Brain microvascular endothelial cell (primary cell): ENCODE measurements at regions not wholly inside any gene's neighbourhood (a gene's known extent, or its start where the extent isn't known, plus 50 kb on each side); places are given as distances from the start of the nearest gene placed in this dataset.

Experiments used
- DNase-seq: peaks from one replicate; pipeline ENCODE4 v3.0.0-alpha.2; 2020
- H3K27ac ChIP-seq: fragments of 250-450 bp; sonication (Bioruptor Pico); 2 replicates; pipeline ENCODE4 v1.5.1; 2020; ENCODE audit warnings: mild to moderate bottlenecking, moderate library complexity
- H3K27me3 ChIP-seq: fragments of 250-450 bp; sonication (Bioruptor Pico); replicated peaks from 2 replicates; pipeline ENCODE4 v1.5.1; 2020; ENCODE audit warnings: mild to moderate bottlenecking
- H3K36me3 ChIP-seq: fragments of 250-450 bp; sonication (Bioruptor Pico); replicated peaks from 2 replicates; pipeline ENCODE4 v1.5.1; 2020; ENCODE audit warnings: mild to moderate bottlenecking
- H3K4me3 ChIP-seq: 2 replicates; pipeline ENCODE4 v1.5.1; 2011; ENCODE audit warnings: low read depth, mild to moderate bottlenecking, control low read depth, low read length, moderate library complexity
- in situ Hi-C: cut with HindIII; loops from 2 replicates; pipeline ENCODE4 v1.10.0; 2017; ENCODE audit warnings: low sequenced_read_pairs, low pct_ligation_motif_present
- TF ChIP-seq, protein P1 (sequence below): IDR thresholded peaks from 2 replicates; pipeline ENCODE4 v1.5.1; 2011; ENCODE audit warnings: low read depth, mild to moderate bottlenecking, moderate library complexity, low read length, control low read depth, inconsistent platforms; ENCODE audit errors: missing control alignments

DNA sequence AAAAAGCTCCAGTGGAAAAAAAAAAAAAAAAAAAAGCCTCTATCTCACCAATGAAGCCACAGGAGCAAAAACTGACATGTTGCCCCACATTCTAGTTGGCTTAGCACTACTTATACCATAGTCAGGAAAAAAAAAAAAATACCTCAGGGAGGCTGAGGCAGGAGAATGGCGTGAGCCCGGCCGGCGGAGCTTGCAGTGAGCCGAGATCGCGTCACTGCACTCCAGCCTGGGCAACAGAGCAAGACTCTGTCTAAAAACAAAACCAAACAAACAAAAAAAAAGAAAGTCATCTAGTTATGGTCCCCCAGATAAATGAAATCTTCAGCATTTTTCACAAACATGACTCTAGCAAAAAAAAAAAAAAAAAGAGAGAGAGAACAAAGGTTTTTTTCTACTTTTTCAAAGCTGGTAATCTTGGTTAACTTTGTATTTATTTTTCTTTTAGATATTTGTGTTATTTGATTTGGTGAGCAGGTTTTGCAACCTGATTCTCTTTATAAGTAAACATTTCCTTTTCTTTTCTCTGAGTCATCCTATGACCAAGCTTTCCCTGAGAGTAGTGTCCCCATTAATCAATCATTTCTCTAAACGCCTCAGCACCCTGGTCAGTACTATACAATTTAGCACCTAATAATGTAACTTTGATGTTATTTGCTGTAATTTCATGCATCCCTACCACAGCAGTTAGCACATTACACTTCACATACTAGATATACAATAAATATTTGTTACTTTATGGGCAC is 273.7 kb upstream of the PIK3C3 start:
- in situ Hi-C loops = no loop called here
- no peak overlapping the region for H3K4me3 ChIP-seq
- no peak overlapping the region for H3K27ac ChIP-seq
- TF ChIP-seq, protein P1, sequence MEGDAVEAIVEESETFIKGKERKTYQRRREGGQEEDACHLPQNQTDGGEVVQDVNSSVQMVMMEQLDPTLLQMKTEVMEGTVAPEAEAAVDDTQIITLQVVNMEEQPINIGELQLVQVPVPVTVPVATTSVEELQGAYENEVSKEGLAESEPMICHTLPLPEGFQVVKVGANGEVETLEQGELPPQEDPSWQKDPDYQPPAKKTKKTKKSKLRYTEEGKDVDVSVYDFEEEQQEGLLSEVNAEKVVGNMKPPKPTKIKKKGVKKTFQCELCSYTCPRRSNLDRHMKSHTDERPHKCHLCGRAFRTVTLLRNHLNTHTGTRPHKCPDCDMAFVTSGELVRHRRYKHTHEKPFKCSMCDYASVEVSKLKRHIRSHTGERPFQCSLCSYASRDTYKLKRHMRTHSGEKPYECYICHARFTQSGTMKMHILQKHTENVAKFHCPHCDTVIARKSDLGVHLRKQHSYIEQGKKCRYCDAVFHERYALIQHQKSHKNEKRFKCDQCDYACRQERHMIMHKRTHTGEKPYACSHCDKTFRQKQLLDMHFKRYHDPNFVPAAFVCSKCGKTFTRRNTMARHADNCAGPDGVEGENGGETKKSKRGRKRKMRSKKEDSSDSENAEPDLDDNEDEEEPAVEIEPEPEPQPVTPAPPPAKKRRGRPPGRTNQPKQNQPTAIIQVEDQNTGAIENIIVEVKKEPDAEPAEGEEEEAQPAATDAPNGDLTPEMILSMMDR = no peak
- H3K36me3 ChIP-seq = no peaks in the 10 kb centered on the region
- DNase-seq = no peak
- no peaks in the 10 kb centered on the region for H3K27me3 ChIP-seq

DNA sequence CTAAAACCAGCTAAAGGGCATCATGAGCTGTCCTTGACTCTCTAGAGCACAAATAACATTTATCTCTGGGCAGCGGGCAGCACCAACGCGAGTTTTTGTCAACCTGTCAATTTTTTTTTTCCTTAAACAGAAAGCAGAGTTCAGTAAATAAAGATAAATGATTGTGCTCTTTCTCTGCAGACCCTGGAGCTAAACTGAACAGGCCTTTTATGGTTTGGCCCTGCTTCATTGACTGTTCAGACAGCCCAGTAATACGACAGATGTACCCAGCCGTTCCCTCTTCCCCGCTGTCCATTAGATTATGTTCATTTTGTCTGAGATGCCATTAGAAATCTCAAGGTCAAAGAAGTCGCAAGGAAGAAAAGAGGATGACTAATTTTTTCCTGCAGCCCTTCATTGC is 280.5 kb upstream of the PIK3C3 start:
- H3K27ac ChIP-seq = no peak overlapping the region
- TF ChIP-seq, protein P1 = no peak
- in situ Hi-C loops = no loop called here

DNA sequence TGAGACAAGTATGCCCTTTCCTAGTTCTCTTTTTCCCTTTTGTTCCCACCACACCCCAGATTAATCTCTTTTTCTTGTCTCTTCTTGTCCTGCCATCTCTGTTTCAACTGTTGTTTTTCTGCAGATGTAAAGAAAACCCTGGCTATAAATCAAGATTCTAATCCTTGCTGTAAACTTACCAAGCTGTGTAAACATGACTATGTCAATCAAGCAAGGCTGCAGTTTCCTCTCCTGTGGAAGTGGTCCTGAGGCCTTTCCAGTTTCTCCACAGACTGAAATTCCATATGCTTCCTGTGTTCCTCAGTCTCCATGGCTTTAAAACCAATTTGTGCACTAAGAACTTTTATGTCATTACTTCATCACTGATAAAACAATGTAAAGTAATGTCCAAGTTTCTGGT is 288.8 kb upstream of the PIK3C3 start:
- Histone ChIP-seq H3K27ac (no peak overlapping the region), H3K27me3 (no peaks in the 10 kb centered on the region), H3K4me3 (no peak overlapping the region), H3K36me3 (no peaks in the 10 kb centered on the region)
- TF ChIP-seq, protein P1 = no peak
- DNase-seq = no peak
- in situ Hi-C loops = no loop called here

More for the DNA sequence above, 280.5 kb upstream of the PIK3C3 start:
- Histone ChIP-seq H3K27me3 (no peaks in the 10 kb centered on the region), H3K4me3 (no peak overlapping the region), H3K36me3 (no peaks in the 10 kb centered on the region)
- DNase-seq = no peak

DNA sequence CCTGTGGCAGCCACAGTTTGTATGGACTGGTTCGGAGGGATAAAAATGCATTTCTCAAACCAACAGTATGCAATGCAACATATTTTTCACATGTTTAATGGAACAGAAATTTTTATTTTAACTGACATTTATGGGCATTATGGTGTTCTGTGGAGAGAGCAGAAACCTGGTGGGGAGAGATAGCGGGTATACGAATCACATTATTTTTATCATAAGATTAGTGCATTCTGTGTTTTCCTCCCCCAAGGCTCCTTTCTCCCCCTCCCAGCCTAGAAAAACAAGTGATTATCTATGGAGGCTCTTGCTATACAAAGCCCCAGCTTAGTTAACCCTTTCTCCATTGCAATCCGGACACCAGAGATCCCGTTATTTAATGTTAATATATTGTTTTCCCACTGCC is 289.8 kb upstream of the PIK3C3 start:
- Histone ChIP-seq H3K36me3 (no peaks in the 10 kb centered on the region), H3K27ac (no peak overlapping the region), H3K27me3 (no peaks in the 10 kb centered on the region), H3K4me3 (no peak overlapping the region)
- no peak for DNase-seq
- in situ Hi-C loops = no loop called here
- TF ChIP-seq, protein P1 = no peak

DNA sequence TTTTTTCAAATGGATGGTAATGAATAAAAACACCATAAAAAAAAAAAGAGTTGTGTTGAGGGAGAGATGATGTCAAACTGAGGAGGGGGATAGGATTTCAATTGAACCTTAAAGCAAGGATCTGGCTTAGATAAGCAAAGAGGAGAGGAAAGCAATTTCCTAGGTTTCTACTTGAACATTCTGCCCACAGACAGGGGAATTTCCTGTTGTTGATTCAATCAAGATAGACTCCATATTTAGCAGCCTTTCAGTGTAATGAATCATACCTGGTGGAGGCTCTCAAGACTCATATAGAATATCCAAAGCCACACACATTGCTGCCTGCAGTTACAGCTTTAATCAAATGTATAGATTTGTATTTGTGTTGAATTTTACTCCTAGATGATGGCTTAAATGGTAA is 294.4 kb upstream of the PIK3C3 start:
- in situ Hi-C loops = no loop called here
- no peaks in the 10 kb centered on the region for H3K36me3 ChIP-seq
- peak; percentile 16 for DNase-seq
- TF ChIP-seq, protein P1 = no peak
- no peak overlapping the region for H3K27ac ChIP-seq
- no peaks in the 10 kb centered on the region for H3K27me3 ChIP-seq
- H3K4me3 ChIP-seq = no peak overlapping the region
